Liver (tissue), 8 donors: ENCODE measurements at regions not wholly inside any gene's neighbourhood (a gene's known extent, or its start where the extent isn't known, plus 50 kb on each side); places are given as distances from the start of the nearest gene placed in this dataset.

ENCODE experiments used
- DNase-seq: peaks from one replicate; pipeline ENCODE4 v3.0.0-alpha.2; 2017; ENCODE audit warnings: low spot score
- H3K27ac ChIP-seq, 2 donors: one replicate each; pipeline ENCODE4 v1.7.0; 2013; ENCODE audit warnings: inconsistent platforms in 2 of 2, low read length in 2 of 2, control low read depth in 1 of 2, low read depth in 1 of 2, mild to moderate bottlenecking in 1 of 2
- H3K27me3 ChIP-seq, 4 donors: one replicate each; pipeline versions ENCODE4 v1.6.1 to v1.7.0; 2013; ENCODE audit warnings: low read length in 3 of 4, inconsistent platforms in 1 of 4, mild to moderate bottlenecking in 1 of 4, moderate library complexity in 1 of 4; ENCODE audit not compliant: control insufficient read depth in 4 of 4, insufficient read depth in 4 of 4
- H3K36me3 ChIP-seq, 4 donors: one replicate each; pipeline versions ENCODE4 v1.6.1 to v1.7.0; 2013; ENCODE audit warnings: low read length in 3 of 4, mild to moderate bottlenecking in 3 of 4, low read depth in 1 of 4, moderate library complexity in 1 of 4; ENCODE audit not compliant: control insufficient read depth in 4 of 4, insufficient read depth in 3 of 4
- H3K4me1 ChIP-seq, 4 donors: one replicate each; pipeline versions ENCODE4 v1.6.1 to v1.7.0; 2013; ENCODE audit warnings: low read length in 3 of 4, mild to moderate bottlenecking in 3 of 4, moderate library complexity in 1 of 4; ENCODE audit not compliant: control insufficient read depth in 4 of 4, insufficient read depth in 4 of 4
- H3K4me3 ChIP-seq, 3 donors: one replicate each; pipeline versions ENCODE4 v1.6.1 to v1.7.0; 2013; ENCODE audit warnings: low read length in 3 of 3, control low read depth in 1 of 3, low read depth in 1 of 3, mild to moderate bottlenecking in 1 of 3
- H3K9ac ChIP-seq, 2 donors: one replicate each; pipeline ENCODE4 v1.7.0; 2013; ENCODE audit warnings: low read length in 2 of 2, mild to moderate bottlenecking in 2 of 2, moderate library complexity in 2 of 2, control low read depth in 1 of 2, low read depth in 1 of 2
- H3K9me3 ChIP-seq, 4 donors: one replicate each; pipeline versions ENCODE4 v1.6.1 to v1.7.0; 2013; ENCODE audit warnings: low read length in 3 of 4; ENCODE audit not compliant: control insufficient read depth in 4 of 4
- EGR1 ChIP-seq, 2 donors: IDR thresholded peaks; 2 replicates each; pipeline ENCODE4 v1.6.1; 2016 to 2018; ENCODE audit warnings: antibody characterized with exemption in 2 of 2, low read depth in 2 of 2
- FOXA1 ChIP-seq: IDR thresholded peaks from 2 replicates; pipeline ENCODE4 v1.6.1; 2016; ENCODE audit warnings: antibody characterized with exemption
- GABPA ChIP-seq, 2 donors: IDR thresholded peaks in 1 of 2; conservative IDR thresholded peaks in 1 of 2; 2 replicates each; pipeline ENCODE4 v1.6.1; 2016; ENCODE audit warnings: antibody characterized with exemption in 2 of 2, mild to moderate bottlenecking in 1 of 2, moderate library complexity in 1 of 2
- HNF4A ChIP-seq, 2 donors: conservative IDR thresholded peaks; 2 replicates each; pipeline ENCODE4 v1.6.1; 2016; ENCODE audit warnings: antibody characterized with exemption in 2 of 2, mild to moderate bottlenecking in 2 of 2
- HNF4G ChIP-seq: IDR thresholded peaks from 2 replicates; pipeline ENCODE4 v1.6.1; 2016; ENCODE audit warnings: antibody characterized with exemption
- JUND ChIP-seq, 2 donors: IDR thresholded peaks; 2 replicates each; pipeline ENCODE4 v1.6.1; 2016; ENCODE audit warnings: antibody characterized with exemption in 2 of 2
- NR2F2 ChIP-seq: IDR thresholded peaks from 2 replicates; pipeline ENCODE4 v1.6.1; 2016; ENCODE audit warnings: antibody characterized with exemption
- RAD21 ChIP-seq, 2 donors: IDR thresholded peaks; 2 replicates each; pipeline ENCODE4 v1.6.1; 2016; ENCODE audit warnings: antibody characterized with exemption in 2 of 2, mild to moderate bottlenecking in 2 of 2
- RXRA ChIP-seq, 2 donors: IDR thresholded peaks; 2 replicates each; pipeline ENCODE4 v1.6.1; 2017 to 2018; ENCODE audit warnings: antibody characterized with exemption in 2 of 2, mild to moderate bottlenecking in 1 of 2
- SP1 ChIP-seq: IDR thresholded peaks from 2 replicates; pipeline ENCODE4 v1.6.1; 2018; ENCODE audit warnings: antibody characterized with exemption, mild to moderate bottlenecking
- TAF1 ChIP-seq: conservative IDR thresholded peaks from 2 replicates; pipeline ENCODE4 v1.6.1; 2016; ENCODE audit warnings: antibody characterized with exemption, mild to moderate bottlenecking
- YY1 ChIP-seq: IDR thresholded peaks from 2 replicates; pipeline ENCODE4 v1.6.1; 2016; ENCODE audit warnings: antibody characterized with exemption, mild to moderate bottlenecking
- WGBS: extraction: QIAGEN DNeasy Blood & Tissue Kit; methylation state at CpG from one replicate; pipeline ENCODE4 v1.1.7; 2013; 5-methylcytosine and 5-hydroxymethylcytosine counted together
- TF ChIP-seq, protein P1 (sequence below): fragments of 150-350 bp; IDR thresholded peaks from 2 replicates; pipeline ENCODE4 v1.5.1; 2017; ENCODE audit warnings: improper control_type of control experiment, low read depth, low read length; ENCODE audit not compliant: missing input control
- TF ChIP-seq, protein P2 (sequence below): IDR thresholded peaks from 2 replicates; pipeline ENCODE4 v1.6.1; 2016; ENCODE audit warnings: antibody characterized with exemption, mild to moderate bottlenecking
- TF ChIP-seq, protein P3 (sequence below): IDR thresholded peaks from 2 replicates; pipeline ENCODE4 v1.6.1; 2016; ENCODE audit warnings: antibody characterized with exemption
- TF ChIP-seq, protein P4 (sequence below): IDR thresholded peaks from 2 replicates; pipeline ENCODE4 v1.6.1; 2016; ENCODE audit warnings: antibody characterized with exemption
- TF ChIP-seq, protein P5 (sequence below): IDR thresholded peaks from 2 replicates; pipeline ENCODE4 v1.6.1; 2016; ENCODE audit warnings: antibody characterized with exemption
- donor health status: healthy.
- donor health status: healthy.
- donor health status: healthy.
- donor health status: healthy.
- donor health status: healthy.

DNA sequence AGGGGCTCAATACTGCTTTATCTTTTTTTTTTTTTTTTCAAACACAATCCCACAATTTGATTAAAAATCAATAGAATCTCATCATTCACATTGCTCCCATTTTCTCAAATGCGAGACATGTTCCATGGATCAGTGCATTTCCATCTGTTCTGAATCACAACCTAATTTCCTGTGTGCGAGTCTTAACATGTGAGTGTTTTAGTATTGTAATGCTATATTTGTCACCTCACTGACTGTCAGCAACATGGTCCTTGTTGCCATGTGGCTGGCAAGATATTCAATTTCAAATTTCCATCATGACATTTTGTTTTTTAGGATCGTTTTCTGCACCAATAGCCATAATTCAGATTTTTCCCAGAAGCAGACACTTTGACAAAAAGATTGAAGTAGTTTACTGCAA lies 233.2 kb upstream of the PRDM9 start:
- no peak for DNase-seq
- peaks cover 0 to 3% (median 0%) of the 10 kb centered on the region in 4 donors for H3K9me3 ChIP-seq
- H3K9ac ChIP-seq = no peak overlapping the region
- no peak overlapping the region for H3K27ac ChIP-seq
- no peaks in the 10 kb centered on the region for H3K27me3 ChIP-seq
- no peak overlapping the region for H3K4me3 ChIP-seq
- 76% methylated on average over 3 of the region's 3 CpGs for WGBS
- H3K36me3 ChIP-seq = no peaks in the 10 kb centered on the region
- no peaks in the 10 kb centered on the region for H3K4me1 ChIP-seq
- TF ChIP-seq GABPA (IDR thresholded peaks at IDR 0.05 in 1 of 2, conservative IDR thresholded peaks at IDR 0.05 in 1 of 2) (no peak), SP1 (no peak), EGR1 (IDR thresholded peaks at IDR 0.05; ENCODE audit: low read depth in 2 of 2) (no peak), RAD21 (IDR thresholded peaks at IDR 0.05) (no peak), YY1 (no peak), NR2F2 (no peak), JUND (IDR thresholded peaks at IDR 0.05) (no peak), TAF1 (no peak), HNF4A (conservative IDR thresholded peaks at IDR 0.05) (no peak)
- TF ChIP-seq, protein P1, sequence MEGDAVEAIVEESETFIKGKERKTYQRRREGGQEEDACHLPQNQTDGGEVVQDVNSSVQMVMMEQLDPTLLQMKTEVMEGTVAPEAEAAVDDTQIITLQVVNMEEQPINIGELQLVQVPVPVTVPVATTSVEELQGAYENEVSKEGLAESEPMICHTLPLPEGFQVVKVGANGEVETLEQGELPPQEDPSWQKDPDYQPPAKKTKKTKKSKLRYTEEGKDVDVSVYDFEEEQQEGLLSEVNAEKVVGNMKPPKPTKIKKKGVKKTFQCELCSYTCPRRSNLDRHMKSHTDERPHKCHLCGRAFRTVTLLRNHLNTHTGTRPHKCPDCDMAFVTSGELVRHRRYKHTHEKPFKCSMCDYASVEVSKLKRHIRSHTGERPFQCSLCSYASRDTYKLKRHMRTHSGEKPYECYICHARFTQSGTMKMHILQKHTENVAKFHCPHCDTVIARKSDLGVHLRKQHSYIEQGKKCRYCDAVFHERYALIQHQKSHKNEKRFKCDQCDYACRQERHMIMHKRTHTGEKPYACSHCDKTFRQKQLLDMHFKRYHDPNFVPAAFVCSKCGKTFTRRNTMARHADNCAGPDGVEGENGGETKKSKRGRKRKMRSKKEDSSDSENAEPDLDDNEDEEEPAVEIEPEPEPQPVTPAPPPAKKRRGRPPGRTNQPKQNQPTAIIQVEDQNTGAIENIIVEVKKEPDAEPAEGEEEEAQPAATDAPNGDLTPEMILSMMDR = no peak
- TF ChIP-seq, protein P2, sequence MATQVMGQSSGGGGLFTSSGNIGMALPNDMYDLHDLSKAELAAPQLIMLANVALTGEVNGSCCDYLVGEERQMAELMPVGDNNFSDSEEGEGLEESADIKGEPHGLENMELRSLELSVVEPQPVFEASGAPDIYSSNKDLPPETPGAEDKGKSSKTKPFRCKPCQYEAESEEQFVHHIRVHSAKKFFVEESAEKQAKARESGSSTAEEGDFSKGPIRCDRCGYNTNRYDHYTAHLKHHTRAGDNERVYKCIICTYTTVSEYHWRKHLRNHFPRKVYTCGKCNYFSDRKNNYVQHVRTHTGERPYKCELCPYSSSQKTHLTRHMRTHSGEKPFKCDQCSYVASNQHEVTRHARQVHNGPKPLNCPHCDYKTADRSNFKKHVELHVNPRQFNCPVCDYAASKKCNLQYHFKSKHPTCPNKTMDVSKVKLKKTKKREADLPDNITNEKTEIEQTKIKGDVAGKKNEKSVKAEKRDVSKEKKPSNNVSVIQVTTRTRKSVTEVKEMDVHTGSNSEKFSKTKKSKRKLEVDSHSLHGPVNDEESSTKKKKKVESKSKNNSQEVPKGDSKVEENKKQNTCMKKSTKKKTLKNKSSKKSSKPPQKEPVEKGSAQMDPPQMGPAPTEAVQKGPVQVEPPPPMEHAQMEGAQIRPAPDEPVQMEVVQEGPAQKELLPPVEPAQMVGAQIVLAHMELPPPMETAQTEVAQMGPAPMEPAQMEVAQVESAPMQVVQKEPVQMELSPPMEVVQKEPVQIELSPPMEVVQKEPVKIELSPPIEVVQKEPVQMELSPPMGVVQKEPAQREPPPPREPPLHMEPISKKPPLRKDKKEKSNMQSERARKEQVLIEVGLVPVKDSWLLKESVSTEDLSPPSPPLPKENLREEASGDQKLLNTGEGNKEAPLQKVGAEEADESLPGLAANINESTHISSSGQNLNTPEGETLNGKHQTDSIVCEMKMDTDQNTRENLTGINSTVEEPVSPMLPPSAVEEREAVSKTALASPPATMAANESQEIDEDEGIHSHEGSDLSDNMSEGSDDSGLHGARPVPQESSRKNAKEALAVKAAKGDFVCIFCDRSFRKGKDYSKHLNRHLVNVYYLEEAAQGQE = no peak

DNA sequence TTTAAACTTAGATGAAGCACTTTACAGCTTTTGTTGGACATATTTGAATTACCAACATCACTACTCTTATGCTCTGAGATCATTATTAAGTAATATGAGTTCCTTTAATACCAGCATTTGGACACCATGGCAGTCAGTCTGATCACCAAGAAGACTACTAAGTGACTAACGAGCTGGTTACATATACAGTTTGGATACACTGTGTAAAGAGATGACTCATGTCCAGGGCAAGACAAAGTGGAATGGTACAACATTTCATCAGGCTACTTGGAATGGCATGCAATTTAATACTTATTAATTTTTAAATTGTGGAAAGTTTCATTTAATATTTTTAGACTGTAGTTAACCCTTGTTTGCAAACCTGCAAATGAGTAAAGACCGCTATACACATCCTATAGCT lies 237.4 kb upstream of the PRDM9 start:
- 69% methylated on average over 2 of the region's 2 CpGs for WGBS
- DNase-seq = no peak
- TF ChIP-seq FOXA1 (no peak), GABPA (IDR thresholded peaks at IDR 0.05 in 1 of 2, conservative IDR thresholded peaks at IDR 0.05 in 1 of 2) (no peak), HNF4G (no peak), YY1 (no peak), EGR1 (IDR thresholded peaks at IDR 0.05; ENCODE audit: low read depth in 2 of 2) (no peak), RXRA (IDR thresholded peaks at IDR 0.05) (no peak), NR2F2 (no peak), TAF1 (no peak), RAD21 (IDR thresholded peaks at IDR 0.05) (no peak), SP1 (no peak)
- TF ChIP-seq, protein P3, sequence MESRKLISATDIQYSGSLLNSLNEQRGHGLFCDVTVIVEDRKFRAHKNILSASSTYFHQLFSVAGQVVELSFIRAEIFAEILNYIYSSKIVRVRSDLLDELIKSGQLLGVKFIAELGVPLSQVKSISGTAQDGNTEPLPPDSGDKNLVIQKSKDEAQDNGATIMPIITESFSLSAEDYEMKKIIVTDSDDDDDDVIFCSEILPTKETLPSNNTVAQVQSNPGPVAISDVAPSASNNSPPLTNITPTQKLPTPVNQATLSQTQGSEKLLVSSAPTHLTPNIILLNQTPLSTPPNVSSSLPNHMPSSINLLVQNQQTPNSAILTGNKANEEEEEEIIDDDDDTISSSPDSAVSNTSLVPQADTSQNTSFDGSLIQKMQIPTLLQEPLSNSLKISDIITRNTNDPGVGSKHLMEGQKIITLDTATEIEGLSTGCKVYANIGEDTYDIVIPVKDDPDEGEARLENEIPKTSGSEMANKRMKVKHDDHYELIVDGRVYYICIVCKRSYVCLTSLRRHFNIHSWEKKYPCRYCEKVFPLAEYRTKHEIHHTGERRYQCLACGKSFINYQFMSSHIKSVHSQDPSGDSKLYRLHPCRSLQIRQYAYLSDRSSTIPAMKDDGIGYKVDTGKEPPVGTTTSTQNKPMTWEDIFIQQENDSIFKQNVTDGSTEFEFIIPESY = no peak
- TF ChIP-seq, protein P4, sequence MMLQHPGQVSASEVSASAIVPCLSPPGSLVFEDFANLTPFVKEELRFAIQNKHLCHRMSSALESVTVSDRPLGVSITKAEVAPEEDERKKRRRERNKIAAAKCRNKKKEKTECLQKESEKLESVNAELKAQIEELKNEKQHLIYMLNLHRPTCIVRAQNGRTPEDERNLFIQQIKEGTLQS = no peak
- TF ChIP-seq, protein P5, sequence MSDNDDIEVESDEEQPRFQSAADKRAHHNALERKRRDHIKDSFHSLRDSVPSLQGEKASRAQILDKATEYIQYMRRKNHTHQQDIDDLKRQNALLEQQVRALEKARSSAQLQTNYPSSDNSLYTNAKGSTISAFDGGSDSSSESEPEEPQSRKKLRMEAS = no peak
- TF ChIP-seq, protein P1 = no peak
- TF ChIP-seq, protein P2 = no peak

More for the DNA sequence above, 237.4 kb upstream of the PRDM9 start:
- Histone ChIP-seq H3K9me3 (peaks cover 0 to 3% (median 0%) of the 10 kb centered on the region in 4 donors), H3K27ac (no peak overlapping the region), H3K4me1 (no peaks in the 10 kb centered on the region), H3K27me3 (no peaks in the 10 kb centered on the region), H3K4me3 (no peak overlapping the region), H3K9ac (no peak overlapping the region), H3K36me3 (no peaks in the 10 kb centered on the region)
